ENCODE measurements at regions not wholly inside any gene's neighbourhood (a gene's known extent, or its start where the extent isn't known, plus 50 kb on each side); places are given as distances from the start of the nearest gene placed in this dataset.

GRCh38 chr13:89883893-89884448 lies 1463.5 kb upstream of the MIR17HG start:
- TF ChIP-seq CREB1 (CRISPR knock-in tag; IDR thresholded peaks at IDR 0.05; ENCODE audit: low read depth) (no peak), ETS1 (IDR thresholded peaks at IDR 0.05) (no peak), CTCF (conservative IDR thresholded peaks at IDR 0.05; ENCODE audit: low read depth in 2 of 2) (no peak), EZH2 (IDR thresholded peaks at IDR 0.05; ENCODE audit: low read depth, unreplicated experiment) (no peak), REST (IDR thresholded peaks at IDR 0.05; ENCODE audit: unreplicated experiment) (no peak), POLR2AphosphoS5 (IDR thresholded peaks at IDR 0.05; ENCODE audit: low read depth) (no peak), EZH2phosphoT487 (IDR thresholded peaks at IDR 0.05; ENCODE audit: unreplicated experiment) (no peak), NANOG (IDR thresholded peaks at IDR 0.05; ENCODE audit: borderline replicate concordance) (no peak), JUNB (IDR thresholded peaks at IDR 0.05; ENCODE audit: unreplicated experiment) (no peak), ZNF462 (CRISPR knock-in tag; IDR thresholded peaks at IDR 0.05) (no peak), ZNF114 (CRISPR knock-in tag; IDR thresholded peaks at IDR 0.05) (no peak), STAT1 (IDR thresholded peaks at IDR 0.05; ENCODE audit: unreplicated experiment) (no peak)

All from GM23338 (cell line).